GM23338 (cell line): ENCODE measurements at regions not wholly inside any gene's neighbourhood (a gene's known extent, or its start where the extent isn't known, plus 50 kb on each side); places are given as distances from the start of the nearest gene placed in this dataset.

Source experiments
- ATAC-seq: fragments of 200-7000 bp; cut with Tn5 transposase; 3 replicates; pipeline ENCODE4 v1.9.1; 2020
- DNase-seq: peaks from one replicate; pipeline ENCODE4 v3.0.0-alpha.2; 2015; ENCODE audit warnings: low spot score
- H2AFZ ChIP-seq: fragments of 200-600 bp; sonication (generic); 2 replicates; pipeline ENCODE4 v1.8.0; 2016; ENCODE audit warnings: antibody characterized with exemption, mild to moderate bottlenecking, moderate library complexity
- H3F3A ChIP-seq: fragments of 200-600 bp; sonication (generic); replicated peaks from 2 replicates; pipeline ENCODE4 v1.8.0; 2017; ENCODE audit warnings: antibody characterized with exemption, mixed run types, low read depth
- H3K27ac ChIP-seq: fragments of 200-600 bp; sonication (generic); 2 replicates; pipeline ENCODE4 v1.6.1; 2016; ENCODE audit warnings: low read depth
- H3K27me3 ChIP-seq: fragments of 200-600 bp; sonication (generic); 2 replicates; pipeline ENCODE4 v1.8.0; 2016; ENCODE audit warnings: mild to moderate bottlenecking, mixed run types, moderate library complexity; ENCODE audit not compliant: insufficient read depth
- H3K36me3 ChIP-seq: fragments of 200-600 bp; sonication (generic); 2 replicates; pipeline ENCODE4 v1.8.0; 2016; ENCODE audit warnings: mild to moderate bottlenecking; ENCODE audit not compliant: insufficient read depth
- H3K4me1 ChIP-seq: fragments of 200-600 bp; sonication (generic); 2 replicates; pipeline ENCODE4 v1.8.0; 2016; ENCODE audit warnings: mild to moderate bottlenecking, moderate library complexity; ENCODE audit not compliant: insufficient read depth
- H3K4me2 ChIP-seq: fragments of 200-600 bp; sonication (generic); 2 replicates; pipeline ENCODE4 v1.7.1; 2017; ENCODE audit warnings: mixed run types
- H3K4me3 ChIP-seq: fragments of 200-600 bp; sonication (generic); 2 replicates; pipeline ENCODE4 v1.6.1; 2016; ENCODE audit warnings: mixed run types
- H3K79me2 ChIP-seq: fragments of 200-600 bp; sonication (generic); replicated peaks from 2 replicates; pipeline ENCODE4 v1.8.0; 2017; ENCODE audit warnings: mild to moderate bottlenecking; ENCODE audit not compliant: insufficient read depth
- H3K9me2 ChIP-seq: fragments of 200-600 bp; sonication (generic); 2 replicates; pipeline ENCODE4 v1.8.0; 2017; ENCODE audit not compliant: insufficient read depth
- H4K20me1 ChIP-seq: fragments of 200-600 bp; sonication (generic); replicated peaks from 2 replicates; pipeline ENCODE4 v1.8.0; 2017; ENCODE audit warnings: mild to moderate bottlenecking; ENCODE audit not compliant: insufficient read depth
- H3K27ac Mint-ChIP-seq: 2 replicates; pipeline ENCODE4 v1.8.0; 2020; ENCODE audit warnings: inconsistent platforms, mild to moderate bottlenecking, moderate library complexity, mixed read lengths
- H3K27me3 Mint-ChIP-seq: 3 replicates; pipeline ENCODE4 v1.8.0; 2022; ENCODE audit warnings: low read depth, mild to moderate bottlenecking, moderate library complexity, mixed read lengths, inconsistent platforms; ENCODE audit not compliant: insufficient read depth, poor library complexity
- H3K36me3 Mint-ChIP-seq: 3 replicates; pipeline ENCODE4 v1.8.0; 2021; ENCODE audit warnings: low read depth, mild to moderate bottlenecking, inconsistent platforms, moderate library complexity, mixed read lengths
- H3K4me1 Mint-ChIP-seq: 3 replicates; pipeline ENCODE4 v1.8.0; 2020; ENCODE audit warnings: mild to moderate bottlenecking, inconsistent platforms, mixed read lengths
- H3K4me3 Mint-ChIP-seq: 3 replicates; pipeline ENCODE4 v1.8.0; 2021; ENCODE audit warnings: moderate library complexity, mild to moderate bottlenecking, inconsistent platforms, mixed read lengths
- H3K9me3 Mint-ChIP-seq: 3 replicates; pipeline ENCODE4 v1.8.0; 2020; ENCODE audit warnings: moderate library complexity, mild to moderate bottlenecking, inconsistent platforms, mixed read lengths
- CREB1 ChIP-seq: fragments of 250-450 bp; sonication (Bioruptor Pico); IDR thresholded peaks from 2 replicates; pipeline ENCODE4 v1.5.0; 2020; ENCODE audit warnings: low read depth, mild to moderate bottlenecking, moderate library complexity
- ETS1 ChIP-seq: IDR thresholded peaks from 2 replicates; pipeline ENCODE4 v1.6.1; 2016; ENCODE audit warnings: antibody characterized with exemption
- EZH2 ChIP-seq: fragments of 200-600 bp; sonication (generic); IDR thresholded peaks from one replicate; pipeline ENCODE4 v1.8.0; 2017; ENCODE audit warnings: antibody characterized with exemption, mild to moderate bottlenecking, low read depth; ENCODE audit not compliant: unreplicated experiment
- EZH2phosphoT487 ChIP-seq: fragments of 200-600 bp; sonication (generic); IDR thresholded peaks from one replicate; pipeline ENCODE4 v1.8.1; 2018; ENCODE audit warnings: antibody characterized with exemption; ENCODE audit not compliant: unreplicated experiment
- JUNB ChIP-seq: IDR thresholded peaks from one replicate; pipeline ENCODE4 v1.6.1; 2016; ENCODE audit warnings: antibody characterized with exemption; ENCODE audit not compliant: unreplicated experiment
- NANOG ChIP-seq: IDR thresholded peaks from 2 replicates; pipeline ENCODE4 v1.6.1; 2016; ENCODE audit warnings: antibody characterized with exemption, borderline replicate concordance
- POLR2AphosphoS5 ChIP-seq: IDR thresholded peaks from 2 replicates; pipeline ENCODE4 v1.6.1; 2016; ENCODE audit warnings: antibody characterized with exemption, low read depth
- REST ChIP-seq: IDR thresholded peaks from one replicate; pipeline ENCODE4 v1.6.1; 2018; ENCODE audit warnings: antibody characterized with exemption; ENCODE audit not compliant: unreplicated experiment
- STAT1 ChIP-seq: IDR thresholded peaks from one replicate; pipeline ENCODE4 v1.6.1; 2016; ENCODE audit warnings: antibody characterized with exemption; ENCODE audit not compliant: unreplicated experiment
- ZNF114 ChIP-seq: fragments of 250-450 bp; sonication (Bioruptor Pico); IDR thresholded peaks from 2 replicates; pipeline ENCODE4 v1.5.0; 2020; ENCODE audit warnings: mild to moderate bottlenecking, moderate library complexity
- ZNF331 ChIP-seq: fragments of 250-450 bp; sonication (Bioruptor Pico); IDR thresholded peaks from 2 replicates; pipeline ENCODE4 v1.5.0; 2020; ENCODE audit warnings: low read depth, mild to moderate bottlenecking, moderate library complexity
- ZNF462 ChIP-seq: fragments of 250-450 bp; sonication (Bioruptor Pico); IDR thresholded peaks from 2 replicates; pipeline ENCODE4 v1.5.0; 2020; ENCODE audit warnings: mild to moderate bottlenecking, moderate library complexity
- TF ChIP-seq, protein P1 (sequence below), 2 experiments: fragments of 200-600 bp in 1 of 2; sonication (generic) in 1 of 2; conservative IDR thresholded peaks; 2 replicates each; pipeline versions ENCODE4 v1.5.1 to v1.6.1; 2016 to 2017; ENCODE audit warnings: antibody characterized with exemption in 2 of 2, low read depth in 2 of 2, mild to moderate bottlenecking in 2 of 2, moderate library complexity in 1 of 2

GRCh38 chr22:44441401-44442185 is 56.4 kb downstream of the RTL6 start:
- Histone ChIP-seq H3K27me3 (no peaks in the 10 kb centered on the region), H4K20me1 (no peaks in the 10 kb centered on the region), H3K4me1 (no peaks in the 10 kb centered on the region), H3K9me2 (no peaks in the 10 kb centered on the region), H3K4me2 (no peak overlapping the region), H3F3A (no peaks in the 10 kb centered on the region), H3K27ac (no peak overlapping the region), H3K4me3 (no peak overlapping the region), H2AFZ (no peak overlapping the region), H3K79me2 (no peaks in the 10 kb centered on the region), H3K36me3 (no peaks in the 10 kb centered on the region)
- no peak for ATAC-seq
- no peak overlapping the region for H3K4me3 Mint-ChIP-seq
- TF ChIP-seq ETS1, result no peak
- no peak for TF ChIP-seq JUNB
- TF ChIP-seq EZH2phosphoT487, result no peak
- TF ChIP-seq ZNF462, result no peak
- TF ChIP-seq STAT1, result no peak
- TF ChIP-seq CREB1, result no peak
- TF ChIP-seq, protein P1, sequence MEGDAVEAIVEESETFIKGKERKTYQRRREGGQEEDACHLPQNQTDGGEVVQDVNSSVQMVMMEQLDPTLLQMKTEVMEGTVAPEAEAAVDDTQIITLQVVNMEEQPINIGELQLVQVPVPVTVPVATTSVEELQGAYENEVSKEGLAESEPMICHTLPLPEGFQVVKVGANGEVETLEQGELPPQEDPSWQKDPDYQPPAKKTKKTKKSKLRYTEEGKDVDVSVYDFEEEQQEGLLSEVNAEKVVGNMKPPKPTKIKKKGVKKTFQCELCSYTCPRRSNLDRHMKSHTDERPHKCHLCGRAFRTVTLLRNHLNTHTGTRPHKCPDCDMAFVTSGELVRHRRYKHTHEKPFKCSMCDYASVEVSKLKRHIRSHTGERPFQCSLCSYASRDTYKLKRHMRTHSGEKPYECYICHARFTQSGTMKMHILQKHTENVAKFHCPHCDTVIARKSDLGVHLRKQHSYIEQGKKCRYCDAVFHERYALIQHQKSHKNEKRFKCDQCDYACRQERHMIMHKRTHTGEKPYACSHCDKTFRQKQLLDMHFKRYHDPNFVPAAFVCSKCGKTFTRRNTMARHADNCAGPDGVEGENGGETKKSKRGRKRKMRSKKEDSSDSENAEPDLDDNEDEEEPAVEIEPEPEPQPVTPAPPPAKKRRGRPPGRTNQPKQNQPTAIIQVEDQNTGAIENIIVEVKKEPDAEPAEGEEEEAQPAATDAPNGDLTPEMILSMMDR (conservative IDR thresholded peaks at IDR 0.05; ENCODE audit: low read depth in 2 of 2), result no peak
- no peak for TF ChIP-seq EZH2
- TF ChIP-seq POLR2AphosphoS5, result no peak
- no peak for TF ChIP-seq ZNF331 (CRISPR knock-in tag)
- no peak for TF ChIP-seq NANOG
- no peak for TF ChIP-seq ZNF114
- no peak for TF ChIP-seq REST
- peaks cover 6% of the 10 kb centered on the region for H3K27me3 Mint-ChIP-seq
- H3K9me3 Mint-ChIP-seq, result peaks cover 3% of the 10 kb centered on the region
- peaks cover 4% of the 10 kb centered on the region for H3K4me1 Mint-ChIP-seq
- no peak overlapping the region for H3K27ac Mint-ChIP-seq
- no peaks in the 10 kb centered on the region; the same call in 2 of the 3 replicates for H3K36me3 Mint-ChIP-seq
- DNase-seq, result no peak
